Putamen (tissue), 1 donor: ENCODE measurements at regions not wholly inside any gene's neighbourhood (a gene's known extent, or its start where the extent isn't known, plus 50 kb on each side); places are given as distances from the start of the nearest gene placed in this dataset.
"Not testable (repeated sequence)": the region's sequence is repeated elsewhere in the genome, so short reads cannot be mapped to it uniquely, and the experiment has no call there.

Source experiments
- DNase-seq: peaks from one replicate; pipeline ENCODE4 v3.0.0-alpha.2; 2016; ENCODE audit warnings: low spot score

DNA sequence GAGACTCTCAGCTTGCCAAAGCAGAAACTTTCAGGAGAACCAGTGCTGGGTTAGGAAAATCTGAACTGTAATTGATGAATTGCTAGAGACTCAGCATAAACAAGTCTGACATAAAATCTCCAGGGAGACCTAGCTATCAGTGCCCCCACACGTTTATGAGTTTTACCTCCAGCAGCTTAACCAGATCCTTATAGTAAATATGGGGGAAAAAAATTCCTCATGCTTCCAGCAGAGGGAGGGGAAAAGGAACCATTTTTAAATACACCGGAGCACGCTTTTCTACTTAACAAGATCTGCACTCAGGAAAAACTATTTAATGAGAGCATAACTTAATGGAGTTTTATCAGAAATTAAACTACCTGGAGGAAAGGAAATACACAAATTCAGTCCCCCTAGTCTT, 1040.7 kb upstream of the INTU start:
- DNase-seq, result no peak

DNA sequence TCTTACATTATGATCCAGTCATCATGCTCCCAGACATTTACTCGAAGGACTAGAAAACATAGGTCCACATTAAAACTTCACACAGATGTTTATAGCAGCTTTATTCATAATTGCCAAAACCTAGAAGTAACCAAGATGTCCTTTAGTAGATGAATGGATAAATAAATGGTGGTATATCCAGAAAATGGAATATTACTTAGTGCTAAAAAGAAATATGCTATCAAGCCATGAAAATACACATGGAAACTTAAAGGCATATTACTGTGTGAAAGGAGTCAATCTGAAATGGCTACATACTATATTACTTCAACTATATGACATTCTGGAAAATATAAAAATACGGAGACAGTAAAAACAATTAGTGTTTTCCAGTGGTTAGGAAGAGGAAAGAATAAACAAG, 1039.1 kb upstream of the INTU start:
- DNase-seq, result no peak

DNA sequence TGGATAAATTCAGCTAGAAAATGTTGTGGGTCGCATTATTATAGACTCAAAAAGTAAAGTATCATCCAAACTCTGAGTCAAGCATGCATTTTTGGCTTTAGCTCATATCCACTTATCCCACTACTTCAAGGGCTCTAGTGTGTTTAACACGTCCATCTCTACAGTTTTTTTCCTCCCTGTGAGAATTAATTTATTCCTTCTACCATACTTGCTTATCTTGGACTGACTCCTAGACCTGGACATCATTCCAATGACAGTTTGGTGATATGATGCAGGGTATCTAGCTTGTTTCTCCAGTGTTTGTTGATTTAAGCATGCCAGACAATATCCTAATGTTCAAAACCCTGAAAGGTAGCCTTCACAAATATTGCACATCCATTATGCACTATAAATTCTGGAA, 1037.1 kb upstream of the INTU start:
- DNase-seq, result no peak

DNA sequence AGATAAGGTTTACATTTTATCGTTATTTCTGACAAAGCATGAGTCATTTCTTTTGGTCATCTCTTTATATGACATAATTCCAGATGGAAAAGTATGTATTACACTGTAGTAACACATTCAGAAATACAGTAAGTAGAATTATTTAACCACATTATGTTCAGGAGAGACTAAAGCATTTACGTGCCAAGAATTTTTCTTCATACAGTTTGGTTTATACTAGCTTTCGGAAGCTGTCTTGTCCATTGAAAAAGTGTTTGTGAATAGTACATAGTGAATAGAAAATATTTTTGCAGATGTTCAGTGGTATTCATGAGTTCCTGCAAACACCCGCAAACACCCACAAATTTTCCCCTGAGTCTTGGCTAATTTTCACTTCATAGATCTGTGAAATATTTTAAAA, 1033.0 kb upstream of the INTU start:
- DNase-seq, result no peak

DNA sequence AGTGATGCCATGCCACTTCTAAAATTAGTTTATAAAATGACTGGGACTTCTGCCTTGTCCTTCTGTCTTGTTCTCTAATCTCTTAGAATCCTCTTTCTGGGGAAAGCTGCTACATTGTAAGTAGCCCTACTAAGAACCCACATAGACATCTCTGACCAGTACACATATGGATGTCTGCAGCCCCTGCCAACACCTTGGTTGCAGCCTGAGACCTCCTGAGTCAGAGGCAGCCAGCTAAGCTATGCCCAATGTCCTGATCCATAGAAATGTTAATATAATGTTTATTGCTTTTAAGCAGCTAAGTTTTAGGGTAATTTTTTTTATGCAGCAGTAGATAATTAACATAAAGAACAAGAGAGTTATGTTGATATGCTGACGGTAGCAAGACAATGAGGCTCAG, 1029.5 kb upstream of the INTU start:
- DNase-seq, result no peak

DNA sequence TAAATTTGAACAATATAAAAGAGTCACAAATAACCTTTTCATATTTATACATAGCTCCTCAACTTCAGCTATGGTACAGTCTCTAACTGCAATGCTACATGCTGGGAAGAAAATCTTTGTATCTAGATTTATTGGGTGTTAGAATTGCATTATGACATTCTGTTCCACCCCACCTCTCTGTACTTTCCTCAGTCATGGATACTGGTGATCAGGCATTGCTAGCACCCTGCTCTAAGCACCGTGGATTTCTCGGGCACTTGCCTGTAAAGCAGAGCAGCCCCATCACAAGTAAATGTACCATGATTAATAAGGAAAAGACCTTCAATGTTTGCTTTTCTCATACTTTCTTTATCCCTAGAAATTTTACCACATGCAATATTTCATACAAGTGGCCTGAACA, 1028.9 kb upstream of the INTU start:
- no peak for DNase-seq

DNA sequence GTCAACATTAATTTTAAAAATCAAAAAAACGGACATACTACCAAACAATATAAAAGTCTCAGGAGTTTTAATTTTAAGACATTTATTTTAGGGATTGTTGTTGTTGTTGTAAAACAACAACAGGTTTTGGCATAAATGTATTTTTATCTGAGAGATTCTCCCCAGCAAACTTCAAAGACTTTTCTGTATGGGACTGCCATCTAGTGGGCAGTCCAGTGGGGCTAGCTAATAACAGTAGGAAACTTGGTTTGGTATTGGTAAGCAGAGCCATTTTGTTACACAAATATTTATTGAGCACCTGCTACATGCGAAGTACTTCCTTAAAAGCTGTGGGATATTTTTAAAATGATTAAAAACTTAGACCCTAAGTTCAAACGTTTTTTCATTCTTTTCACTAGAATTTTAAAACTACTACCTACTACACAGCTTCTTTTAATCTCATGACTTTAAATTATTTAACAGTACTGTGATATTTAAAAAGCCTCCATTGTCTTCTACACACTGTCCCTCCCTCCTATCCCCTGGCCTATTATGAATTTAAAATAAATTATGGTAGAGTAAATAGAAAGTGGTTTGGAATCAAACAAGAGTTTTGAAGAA, 1028.4 kb upstream of the INTU start:
- DNase-seq, result peak; percentile 17

DNA sequence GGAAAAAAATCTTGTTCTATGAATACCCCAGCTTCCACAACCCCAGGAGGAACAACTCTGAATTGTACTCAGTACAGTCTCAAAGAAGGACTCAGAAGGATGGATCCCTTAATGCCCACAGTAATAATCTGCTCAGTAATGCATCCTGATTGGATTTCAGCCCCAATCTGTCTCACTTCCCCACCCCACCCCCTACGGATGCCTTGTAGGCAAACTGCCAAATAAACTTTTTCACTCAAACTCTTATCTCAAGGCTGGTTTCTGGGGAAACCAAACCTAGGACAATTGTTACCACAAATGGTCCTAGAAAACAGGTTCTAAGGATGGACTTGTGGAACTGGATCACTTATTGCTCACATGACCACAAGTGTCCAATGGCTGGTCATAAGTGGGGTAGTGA, 1021.8 kb upstream of the INTU start:
- no peak for DNase-seq

DNA sequence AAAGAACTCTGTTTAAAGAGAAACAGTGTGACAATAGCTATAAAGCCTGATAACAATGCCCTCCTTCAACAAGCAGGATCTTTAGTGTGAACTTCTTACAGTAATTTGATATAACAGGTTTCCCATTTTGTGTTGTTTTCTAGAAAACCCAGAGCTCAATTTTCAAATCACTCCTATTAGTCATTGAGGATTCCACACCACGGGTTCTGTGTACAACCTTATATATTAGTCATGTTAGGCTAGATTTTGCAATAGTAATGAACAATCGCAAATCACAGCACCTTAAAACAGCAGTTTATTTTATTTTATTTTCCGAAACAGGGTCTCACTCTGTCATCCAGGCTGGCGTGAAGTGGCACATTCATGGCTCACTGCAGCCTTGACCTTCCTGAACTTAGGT, 1020.9 kb upstream of the INTU start:
- DNase-seq, result no peak

DNA sequence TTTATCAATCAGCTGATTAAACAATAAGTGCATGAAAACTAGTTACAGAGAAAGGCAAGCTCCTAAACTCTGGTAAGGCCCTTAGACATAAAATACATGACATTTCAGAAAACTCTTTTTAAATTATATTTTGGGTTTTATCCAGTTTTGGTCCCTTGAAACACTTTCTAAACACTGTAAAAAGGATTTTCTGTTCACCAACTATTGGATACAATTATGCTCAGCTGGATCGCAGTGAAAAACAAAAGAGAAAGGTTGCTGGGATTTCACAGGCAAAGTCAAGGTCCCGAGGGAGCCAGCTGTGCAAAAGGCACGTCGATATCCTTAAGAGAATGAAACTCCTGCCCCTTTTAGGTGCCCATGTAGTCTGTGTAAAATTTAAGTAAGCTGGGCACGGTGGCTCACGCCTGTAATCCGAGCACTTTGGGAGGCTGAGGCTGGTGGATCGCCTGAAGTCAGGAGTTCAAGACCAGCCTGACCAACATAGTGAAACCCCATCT, 1018.4 kb upstream of the INTU start:
- no peak for DNase-seq

DNA sequence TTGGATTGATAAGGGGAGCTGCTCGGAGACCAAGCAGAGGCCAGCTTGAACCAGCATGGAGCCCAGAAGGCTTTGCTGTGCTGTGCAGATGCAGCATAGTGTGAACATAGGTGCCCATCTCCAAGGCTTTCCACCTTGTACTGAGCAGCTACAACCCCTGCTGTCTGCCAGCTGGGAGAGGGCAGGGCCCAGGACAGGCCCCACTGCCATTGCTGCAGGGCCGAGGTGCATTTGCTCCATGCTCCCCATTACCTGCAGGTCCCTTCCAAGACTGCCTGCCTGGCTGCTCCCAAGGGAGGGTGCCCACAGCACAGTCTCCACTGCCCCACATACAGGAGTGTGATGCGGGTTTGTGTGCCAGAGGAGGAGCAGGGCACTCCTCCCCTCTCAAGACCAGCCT, 1016.0 kb upstream of the INTU start:
- DNase-seq, result no peak

DNA sequence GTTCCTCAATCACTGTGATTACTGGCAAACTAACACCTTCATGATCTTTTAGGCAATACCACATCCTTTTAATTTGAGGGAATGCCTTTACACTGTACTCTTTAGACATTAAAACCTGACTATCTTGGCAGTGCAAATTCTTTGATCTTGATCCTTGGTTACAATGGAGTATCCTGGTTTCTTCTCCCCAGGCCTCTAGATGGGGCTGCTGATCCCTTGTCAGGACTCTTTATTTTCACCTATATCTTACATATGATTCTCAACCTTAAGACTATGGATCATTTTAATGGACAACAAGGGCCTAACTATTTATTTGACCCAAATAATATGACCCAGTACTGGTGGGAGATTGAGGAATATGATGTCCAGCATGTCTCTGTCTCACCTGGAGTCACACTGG, 1005.5 kb upstream of the INTU start:
- no peak for DNase-seq

DNA sequence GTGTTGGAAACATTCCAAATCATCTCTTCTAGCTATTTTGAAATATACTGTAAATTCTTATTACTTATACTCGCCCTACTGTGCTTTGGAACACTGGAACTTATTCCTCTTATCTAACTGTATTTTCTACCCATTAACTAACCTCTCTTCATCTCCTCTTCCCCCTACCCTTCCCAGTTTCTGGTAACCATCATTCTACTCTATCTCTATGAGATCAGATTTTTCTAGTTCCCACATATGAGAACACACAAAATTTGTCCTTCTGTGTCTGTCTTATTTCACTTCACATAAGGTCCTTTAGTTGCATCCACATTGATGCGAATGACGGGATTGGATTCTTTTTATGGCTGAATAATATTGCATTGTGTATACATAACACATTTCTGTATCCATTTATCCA, 1003.8 kb upstream of the INTU start:
- DNase-seq, result no peak

DNA sequence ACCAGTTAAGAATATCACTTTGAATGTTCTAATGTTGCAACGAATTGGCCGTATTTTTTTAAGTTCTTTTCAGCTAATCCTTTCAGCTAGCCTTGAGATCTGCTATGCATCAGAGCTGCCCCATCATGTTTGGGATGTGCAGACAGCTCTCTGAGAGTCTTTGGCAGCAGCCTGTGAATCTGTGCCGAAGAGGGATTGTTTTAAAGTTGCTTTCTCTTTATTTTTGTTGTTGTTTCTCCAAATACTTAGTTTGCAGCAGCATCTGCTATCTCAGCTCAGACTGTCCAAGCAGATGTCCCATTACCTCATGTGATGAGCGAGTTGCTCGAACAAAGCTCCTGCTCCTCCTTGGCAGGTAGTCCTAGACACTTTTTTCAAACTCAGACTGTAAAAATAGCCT, 1002.5 kb upstream of the INTU start:
- DNase-seq, result no peak

DNA sequence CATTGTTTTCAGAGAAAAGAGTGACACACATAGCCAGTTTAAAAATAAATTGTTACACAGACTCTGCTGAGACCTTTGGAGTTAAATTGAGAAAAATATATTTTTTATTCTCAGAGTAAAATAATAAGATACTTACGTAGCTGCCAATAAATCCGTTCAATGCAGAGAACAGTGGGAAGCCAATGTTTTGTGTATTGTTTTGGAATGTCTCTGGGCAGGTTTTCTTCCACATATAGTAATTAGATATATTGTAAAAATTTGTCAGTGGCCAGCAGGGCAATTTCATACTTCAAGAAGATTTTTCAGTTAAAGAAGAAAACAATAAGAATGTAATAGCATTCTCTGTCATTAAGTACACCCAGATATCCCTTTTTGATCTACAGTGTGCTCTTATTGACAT, 999.5 kb upstream of the INTU start:
- no peak for DNase-seq

DNA sequence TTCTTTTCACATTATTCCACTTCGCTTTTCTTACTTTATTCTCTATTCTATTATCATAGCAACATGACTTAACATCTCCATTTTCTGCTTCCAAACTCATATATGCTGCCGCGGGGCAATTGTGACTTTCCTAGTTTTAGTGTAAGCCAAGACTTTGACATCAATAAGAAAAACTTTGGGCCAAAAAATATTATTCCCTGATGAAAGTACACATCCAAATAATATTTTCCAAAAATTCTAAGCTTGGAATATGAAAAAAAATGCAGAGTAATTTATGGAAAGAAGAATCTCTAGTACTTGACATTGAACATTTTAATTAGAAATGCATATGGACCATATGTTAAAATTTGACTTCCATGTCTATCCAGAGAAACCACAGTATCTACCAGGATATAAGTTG, 995.1 kb upstream of the INTU start:
- DNase-seq, result no peak

DNA sequence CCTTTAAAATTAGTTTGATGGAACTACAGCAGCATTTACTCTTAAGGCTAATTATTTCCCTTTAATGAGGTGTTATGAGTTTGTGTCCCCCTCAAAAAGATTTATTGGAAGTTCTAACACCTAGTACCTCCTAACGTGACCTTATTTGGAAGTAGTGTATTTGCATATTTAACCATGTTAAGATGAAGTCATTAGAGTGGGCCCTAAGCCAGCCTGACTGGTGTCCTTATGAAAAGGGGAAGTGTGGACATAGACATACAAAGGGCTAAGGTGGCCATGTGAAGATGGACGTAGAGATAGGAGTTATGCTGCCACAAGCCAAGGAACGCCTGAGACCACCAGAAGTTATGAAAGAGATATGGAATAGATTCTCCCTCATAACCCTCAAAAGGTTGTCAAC, 985.4 kb upstream of the INTU start:
- no peak for DNase-seq

DNA sequence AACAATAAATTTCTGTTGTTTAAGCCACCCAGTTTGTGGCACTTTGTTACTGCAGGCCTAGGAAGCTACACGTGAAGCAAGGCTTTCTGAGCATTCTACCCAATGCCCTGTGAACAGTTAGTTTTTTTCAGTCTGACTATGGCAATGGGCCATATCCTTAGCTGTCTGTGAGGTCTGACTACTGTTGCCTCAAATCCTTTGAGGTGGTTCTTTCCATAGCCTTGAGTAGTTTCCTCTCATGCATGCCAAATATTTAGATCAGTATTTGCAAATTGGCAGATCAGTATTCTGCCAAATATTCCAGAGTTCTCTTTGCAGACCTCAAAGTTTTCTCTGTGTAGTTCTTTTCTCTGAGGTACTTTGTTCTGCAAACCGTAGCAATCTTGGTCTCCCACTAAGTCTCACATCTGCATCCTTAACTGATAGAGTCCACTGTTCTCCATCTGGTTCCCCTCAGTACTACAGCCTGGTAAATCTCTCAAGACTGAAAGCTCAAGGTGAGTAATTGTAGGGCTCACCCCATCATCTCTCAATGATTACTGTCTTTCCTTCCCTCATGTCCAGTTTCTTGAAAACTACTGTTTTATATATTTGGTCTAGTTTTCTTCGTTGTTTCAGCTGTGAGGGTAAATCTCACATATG, 984.9 kb upstream of the INTU start:
- DNase-seq, result no peak

DNA sequence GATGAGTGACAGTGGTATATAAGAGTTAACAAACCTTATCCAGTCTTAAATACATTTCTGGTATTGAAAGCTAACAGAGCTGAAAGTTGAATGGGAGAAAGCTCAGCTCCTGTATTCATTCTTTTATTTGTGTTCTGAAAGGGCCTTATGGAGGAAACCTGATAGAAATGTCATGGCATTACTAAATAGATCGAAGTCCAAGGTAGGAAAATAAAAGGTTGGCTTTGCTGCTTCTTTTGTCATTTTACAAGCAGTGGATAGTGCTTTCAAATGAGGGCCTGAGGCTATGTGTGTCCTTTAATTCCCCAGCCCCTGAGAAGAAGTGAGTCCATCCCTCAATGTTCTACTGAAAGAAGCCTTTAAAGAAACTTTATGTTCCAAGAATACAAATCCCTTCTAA, 974.3 kb upstream of the INTU start:
- DNase-seq, result no peak

DNA sequence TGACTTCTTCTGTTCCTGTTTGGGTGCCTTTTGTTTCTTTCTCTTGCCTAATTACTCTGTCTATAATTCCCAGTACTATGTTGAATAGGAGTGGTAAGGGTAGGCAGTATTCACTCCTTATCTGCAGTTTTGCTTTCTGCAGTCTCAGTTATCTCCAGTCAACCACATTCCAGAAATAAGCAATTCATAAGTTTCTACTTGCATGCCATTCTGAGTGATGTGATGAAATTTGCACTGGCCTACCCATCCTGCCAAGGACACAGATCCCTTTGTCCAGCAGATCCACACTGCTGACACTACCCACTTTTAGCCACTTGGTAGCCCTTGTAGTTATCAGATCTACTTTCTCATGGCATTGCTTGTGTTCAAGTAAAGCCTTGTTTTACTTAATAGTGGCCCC, 971.6 kb upstream of the INTU start:
- no peak for DNase-seq

DNA sequence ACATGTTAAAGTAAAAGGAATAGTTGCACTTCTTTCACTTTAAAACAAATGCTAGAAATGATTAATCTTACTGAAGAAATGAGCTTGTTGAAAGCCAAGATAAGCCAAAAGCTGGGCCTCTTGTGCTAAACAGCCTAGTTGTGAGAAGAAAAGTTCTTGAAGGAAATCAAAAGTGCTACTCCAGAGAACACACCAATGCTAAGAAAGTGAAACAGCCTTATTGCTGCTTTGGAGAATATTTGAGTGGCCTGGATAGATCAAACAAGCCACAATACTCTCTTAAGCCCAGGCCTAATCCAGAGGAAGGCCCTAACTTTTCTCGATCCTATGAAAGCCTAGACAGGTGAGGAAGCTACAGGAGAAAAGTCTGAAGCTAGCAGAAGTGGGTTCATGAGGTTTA, 967.9 kb upstream of the INTU start:
- no peak for DNase-seq

DNA sequence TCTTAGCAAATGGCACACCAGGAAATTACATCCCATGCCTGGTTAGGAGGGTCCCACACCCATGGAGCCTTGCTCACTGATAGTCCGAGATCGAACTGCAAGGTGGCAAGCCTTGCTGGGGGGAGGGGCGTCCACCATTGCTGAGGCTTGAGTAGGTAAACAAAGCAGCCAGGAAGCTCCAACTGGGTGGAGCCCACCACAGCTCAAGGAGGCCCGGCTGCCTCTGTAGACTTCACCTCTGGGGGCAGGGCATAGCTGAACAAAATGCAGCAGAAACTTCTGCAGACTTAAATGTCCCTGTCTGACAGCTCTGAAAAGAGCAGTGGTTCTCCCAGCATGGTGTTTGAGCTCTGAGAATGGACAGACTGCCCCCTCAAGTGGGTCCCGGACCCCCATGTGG, 962.7 kb upstream of the INTU start:
- DNase-seq, result not testable (repeated sequence)

DNA sequence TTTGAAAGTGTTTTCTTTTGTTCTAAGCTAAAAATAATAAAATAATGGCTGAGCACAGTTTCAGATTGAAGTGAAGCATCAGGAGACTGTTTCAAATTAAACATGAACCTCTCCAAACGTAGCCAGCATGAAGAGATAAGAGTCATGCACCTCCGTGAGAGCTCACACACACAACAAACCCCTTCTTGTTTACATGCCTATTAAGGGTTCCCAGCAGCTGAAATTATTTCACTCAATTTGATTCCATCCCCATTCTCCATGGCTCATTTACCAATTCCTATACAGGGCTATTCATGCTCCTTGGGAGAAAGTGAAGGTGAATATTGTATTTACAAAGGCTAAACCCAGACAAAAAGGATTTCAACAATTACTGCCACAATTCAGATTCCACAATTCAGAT, 954.1 kb upstream of the INTU start:
- DNase-seq, result no peak

DNA sequence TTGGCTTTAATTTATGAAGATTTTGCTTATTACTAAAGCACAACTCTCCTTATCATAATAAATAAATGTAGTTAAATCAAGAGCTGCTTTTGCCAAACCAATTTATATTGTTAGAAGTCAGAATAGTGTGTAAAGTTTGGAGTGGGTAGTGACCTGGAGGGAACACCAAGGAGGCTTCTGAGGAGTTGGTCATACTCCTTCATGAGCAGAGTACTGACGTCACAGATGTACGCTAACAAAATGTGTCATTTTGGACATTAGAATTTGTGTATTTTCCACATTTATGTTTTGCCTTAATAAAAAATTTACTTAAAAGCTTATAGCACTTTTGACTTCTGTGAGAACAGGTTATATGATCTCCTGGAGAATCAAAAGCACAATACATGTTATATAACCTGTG, 953.5 kb upstream of the INTU start:
- DNase-seq, result no peak
